NCI-H2227 (cell line): ENCODE measurements at regions not wholly inside any gene's neighbourhood (a gene's known extent, or its start where the extent isn't known, plus 50 kb on each side); places are given as distances from the start of the nearest gene placed in this dataset.
A peak's percentile ranks its signal among the peaks of the same experiment; 100 is the strongest.

Source experiments
- DNase-seq: peaks from one replicate; lab custom pipeline; 2025; ENCODE audit not compliant: unreplicated experiment; lab: John Stamatoyannopoulos, UW

- no peak for DNase-seq
Measured at GRCh38 chr1:185646202-185646683, 87.9 kb upstream of the HMCN1 start.

- no peak for DNase-seq
Measured at GRCh38 chr1:185645686-185646085, 88.5 kb upstream of the HMCN1 start.

GRCh38 chr1:185645162-185645640, 89.0 kb upstream of the HMCN1 start:
- no peak for DNase-seq

- DNase-seq, result no peak
Measured at GRCh38 chr1:185644531-185644930, 89.7 kb upstream of the HMCN1 start.

GRCh38 chr1:185636848-185637247, 97.3 kb upstream of the HMCN1 start:
- DNase-seq, result no peak

GRCh38 chr1:185634704-185635103, 99.5 kb upstream of the HMCN1 start:
- no peak for DNase-seq

- no peak for DNase-seq
Measured at GRCh38 chr1:185632659-185633423, 101.3 kb upstream of the HMCN1 start.

GRCh38 chr1:185631843-185632242, 102.3 kb upstream of the HMCN1 start:
- DNase-seq, result no peak

GRCh38 chr1:185627761-185628501, 106.3 kb upstream of the HMCN1 start:
- DNase-seq, result no peak

GRCh38 chr1:185627171-185627570, 107.0 kb upstream of the HMCN1 start:
- DNase-seq, result no peak

GRCh38 chr1:185626344-185626743, 107.8 kb upstream of the HMCN1 start:
- DNase-seq, result no peak

GRCh38 chr1:185610954-185611353, 123.2 kb upstream of the HMCN1 start:
- no peak for DNase-seq

- DNase-seq, result no peak
Measured at GRCh38 chr1:185608177-185608576, 126.0 kb upstream of the HMCN1 start.

- DNase-seq, result no peak
Measured at GRCh38 chr1:185603158-185603557, 131.0 kb upstream of the HMCN1 start.

GRCh38 chr1:185601189-185601588, 133.0 kb upstream of the HMCN1 start:
- DNase-seq, result no peak

GRCh38 chr1:185600641-185601040, 133.6 kb upstream of the HMCN1 start:
- DNase-seq, result no peak

GRCh38 chr1:185598332-185598731, 135.9 kb upstream of the HMCN1 start:
- no peak for DNase-seq

- DNase-seq, result peak; percentile 19
Measured at GRCh38 chr1:185595835-185596667, 138.1 kb upstream of the HMCN1 start.

- DNase-seq, result no peak
Measured at GRCh38 chr1:185594786-185595410, 139.3 kb upstream of the HMCN1 start.

- no peak for DNase-seq
Measured at GRCh38 chr1:185593271-185593670, 140.9 kb upstream of the HMCN1 start.

- DNase-seq, result no peak
Measured at GRCh38 chr1:185585770-185586169, 148.4 kb upstream of the HMCN1 start.
